HepG2 (cell line): ENCODE measurements at regions not wholly inside any gene's neighbourhood (a gene's known extent, or its start where the extent isn't known, plus 50 kb on each side); places are given as distances from the start of the nearest gene placed in this dataset.

Experiments
- ATAC-seq: fragments of 200-7000 bp; cut with Tn5 transposase; 3 replicates; pipeline ENCODE4 v1.9.1; 2020; ENCODE audit warnings: mild to moderate bottlenecking, moderate library complexity
- BruUV-seq: library from RNA; stranded (reverse); fragments of 400-500 nt; replicated peaks from 2 replicates; lab custom pipeline; 2021; lab: Mats Ljungman, UMichigan
- CTCF ChIA-PET: fragments of 300-600 bp; formaldehyde crosslinking; extraction: SDS; loops from one replicate; lab custom pipeline; 2021; ENCODE audit warnings: low total read pairs, inconsistent platforms, low intra/inter-chr PET ratio; lab: Yijun Ruan, JAX
- POLR2A ChIA-PET: fragments of 350-600 bp; sonication (Branson Sonifier 250); formaldehyde crosslinking; loops from one replicate; lab custom pipeline; 2020; ENCODE audit warnings: antibody characterized with exemption, inconsistent platforms; lab: Yijun Ruan, JAX
- DNase-seq: peaks from one replicate; pipeline ENCODE4 v3.0.0-alpha.2; 2015; ENCODE audit warnings: low spot score
- FAIRE-seq: peaks from 3 replicates; lab custom pipeline; 2011; peaks lifted over from hg19 to GRCh38; lab: Jason Lieb, UNC
- H2AFZ ChIP-seq: one replicate; pipeline ENCODE4 v1.6.1; 2011; ENCODE audit warnings: low read length, inconsistent platforms
- H3K27ac ChIP-seq: fragments of 300-600 bp; 3 replicates; pipeline ENCODE4 v1.8.0; 2011; ENCODE audit warnings: mixed run types, mild to moderate bottlenecking, mixed read lengths, low read length, inconsistent platforms; ENCODE audit not compliant: insufficient read depth; ENCODE audit errors: extremely low read length
- H3K27me3 ChIP-seq, 2 experiments: fragments of 200-600 bp in 1 of 2; 2 replicates in 1 of 2; 3 replicates in 1 of 2; pipeline versions ENCODE4 v1.6.0 to v1.8.0; 2011; ENCODE audit warnings: low read length in 2 of 2, mild to moderate bottlenecking in 2 of 2, moderate library complexity in 2 of 2, inconsistent platforms in 1 of 2; ENCODE audit not compliant: insufficient read depth in 2 of 2, control insufficient read depth in 1 of 2
- H3K36me3 ChIP-seq, 2 experiments: fragments of 200-600 bp in 1 of 2; replicated peaks in 1 of 2; 2 replicates in 1 of 2; 3 replicates in 1 of 2; pipeline versions ENCODE4 v1.5.1 to v1.8.0; 2011; ENCODE audit warnings: low read length in 2 of 2, inconsistent platforms in 1 of 2; ENCODE audit not compliant: insufficient read depth in 2 of 2, control insufficient read depth in 1 of 2
- H3K4me1 ChIP-seq: 2 replicates; pipeline ENCODE4 v1.5.1; 2012; ENCODE audit warnings: low read length, inconsistent platforms; ENCODE audit not compliant: insufficient read depth
- H3K4me2 ChIP-seq: 2 replicates; pipeline ENCODE4 v1.6.0; 2011; ENCODE audit warnings: low read depth, low read length, inconsistent platforms
- H3K4me3 ChIP-seq, 3 experiments: fragments of 200-600 bp in 1 of 3; sonication (generic), shearing (Covaris generic) in 1 of 3; replicated peaks in 1 of 3; 2 replicates each; pipeline ENCODE4 v1.5.1; 2011 to 2016; ENCODE audit warnings: low read length in 3 of 3, inconsistent platforms in 2 of 3, low read depth in 2 of 3, mild to moderate bottlenecking in 2 of 3, control low read depth in 1 of 3, mixed read lengths in 1 of 3; ENCODE audit not compliant: insufficient read depth in 1 of 3
- H3K79me2 ChIP-seq: one replicate; pipeline ENCODE4 v1.6.1; 2011; ENCODE audit warnings: low read length, inconsistent platforms; ENCODE audit not compliant: insufficient read depth
- H3K9ac ChIP-seq: 2 replicates; pipeline ENCODE4 v1.6.0; 2011; ENCODE audit warnings: mild to moderate bottlenecking, low read depth, low read length, inconsistent platforms; ENCODE audit not compliant: insufficient read depth
- H3K9me3 ChIP-seq: 2 replicates; pipeline ENCODE4 v1.5.1; 2012; ENCODE audit warnings: mild to moderate bottlenecking, low read length
- H4K20me1 ChIP-seq: 2 replicates; pipeline ENCODE4 v1.6.0; 2011; ENCODE audit warnings: inconsistent platforms, mild to moderate bottlenecking, low read length, moderate library complexity; ENCODE audit not compliant: insufficient read depth
- HNRNPH1 ChIP-seq: fragments of 200-400 bp; formaldehyde crosslinking; optimal IDR thresholded peaks from 2 replicates; pipeline ENCODE3; 2017; ENCODE audit warnings: mild to moderate bottlenecking, low read depth, low read length
- HNRNPL ChIP-seq: fragments of 200-400 bp; formaldehyde crosslinking; IDR thresholded peaks from 2 replicates; pipeline ENCODE4 v1.6.1; 2017; ENCODE audit warnings: mild to moderate bottlenecking, low read depth, low read length
- NFE2 ChIP-seq: sonication (generic); formaldehyde crosslinking; IDR thresholded peaks from 2 replicates; pipeline ENCODE4 v1.4.0; 2020; ENCODE audit warnings: missing genetic modification reagents
- NFIB ChIP-seq: sonication (generic); formaldehyde crosslinking; IDR thresholded peaks from 2 replicates; pipeline ENCODE4 v1.9.0; 2021; ENCODE audit warnings: missing genetic modification reagents, mild to moderate bottlenecking, borderline replicate concordance
- SAP130 ChIP-seq: IDR thresholded peaks from 2 replicates; pipeline ENCODE4 v1.6.1; 2016; ENCODE audit warnings: low read depth
- ZNF143 ChIP-seq: sonication (generic); formaldehyde crosslinking; IDR thresholded peaks from 2 replicates; pipeline ENCODE4 v1.4.0; 2020; ENCODE audit warnings: missing genetic modification reagents
- ZNF275 ChIP-seq: sonication (generic); formaldehyde crosslinking; IDR thresholded peaks from 2 replicates; pipeline ENCODE4 v1.8.0; 2022; ENCODE audit warnings: missing genetic modification reagents, mild to moderate bottlenecking, inconsistent platforms, borderline replicate concordance
- ZNF329 ChIP-seq: sonication (generic); formaldehyde crosslinking; IDR thresholded peaks from 2 replicates; pipeline ENCODE4 v1.9.0; 2021; ENCODE audit warnings: low read depth, mild to moderate bottlenecking, missing genetic modification reagents
- ZNF678 ChIP-seq: sonication (generic); formaldehyde crosslinking; IDR thresholded peaks from 2 replicates; pipeline ENCODE4 v1.4.0; 2020; ENCODE audit warnings: mild to moderate bottlenecking, missing genetic modification reagents
- ZNF724P ChIP-seq: sonication (generic); formaldehyde crosslinking; IDR thresholded peaks from 2 replicates; pipeline ENCODE4 v1.8.0; 2022; ENCODE audit warnings: missing genetic modification reagents, borderline replicate concordance
- ZNF839 ChIP-seq: sonication (generic); formaldehyde crosslinking; IDR thresholded peaks from 2 replicates; pipeline ENCODE4 v1.4.0; 2020; ENCODE audit warnings: missing genetic modification reagents, mild to moderate bottlenecking, borderline replicate concordance
- ZSCAN5A ChIP-seq: sonication (generic); formaldehyde crosslinking; IDR thresholded peaks from 2 replicates; pipeline ENCODE4 v1.8.0; 2022; ENCODE audit warnings: mild to moderate bottlenecking, missing genetic modification reagents, borderline replicate concordance
- WGBS: methylation state at CpG from one replicate; pipeline ENCODE4 v1.1.6; 2017; ENCODE audit warnings: low lambda C conversion rate; 5-methylcytosine and 5-hydroxymethylcytosine counted together
- in situ Hi-C: cut with HindIII; loops from 2 replicates; pipeline ENCODE4 v1.10.0; 2017; ENCODE audit warnings: low pct_unique_long_range_greater_than_20kb; ENCODE audit not compliant: extremely low pct_ligation_motif_present
- intact Hi-C: fragments of 100-400 bp; cut with micrococcal nuclease; formaldehyde crosslinking; loops from one replicate; pipeline ENCODE4 v1.10.0; 2022; ENCODE audit not compliant: unreplicated experiment

GRCh38 chr10:131020775-131021174, 290.7 kb downstream of the TCERG1L start:
- H2AFZ ChIP-seq, result no peak overlapping the region
- no peaks in the 10 kb centered on the region for H4K20me1 ChIP-seq
- in situ Hi-C loops, result no loop called here
- TF ChIP-seq ZNF329 (CRISPR knock-in tag), result no peak
- no peak for TF ChIP-seq NFIB (CRISPR knock-in tag)
- no peak for TF ChIP-seq ZNF678 (CRISPR knock-in tag)
- TF ChIP-seq ZNF839, result no peak
- TF ChIP-seq NFE2, result no peak
- TF ChIP-seq HNRNPL, result no peak
- no peak for TF ChIP-seq SAP130 (CRISPR knock-in tag)
- TF ChIP-seq ZSCAN5A, result no peak
- no peak for TF ChIP-seq ZNF724P
- TF ChIP-seq ZNF275 (CRISPR knock-in tag), result no peak
- TF ChIP-seq HNRNPH1, result no peak
- TF ChIP-seq ZNF143 (CRISPR knock-in tag), result no peak
- H3K27ac ChIP-seq, result no peak overlapping the region
- CTCF ChIA-PET, result no interaction called here
- H3K36me3 ChIP-seq, result no peaks in the 10 kb centered on the region
- POLR2A ChIA-PET, result no interaction called here
- H3K79me2 ChIP-seq, result no peaks in the 10 kb centered on the region
- H3K9me3 ChIP-seq, result no peaks in the 10 kb centered on the region
- no peak overlapping the region for H3K4me3 ChIP-seq
- H3K4me2 ChIP-seq, result no peak overlapping the region
- no TSS peak for BruUV-seq
- H3K27me3 ChIP-seq, result peaks cover 2 to 11% of the 10 kb centered on the region in 2 experiments; a peak in 2 of 5 replicates
- no peak for ATAC-seq
- DNase-seq, result no peak
- FAIRE-seq, result no peak
- H3K4me1 ChIP-seq, result no peaks in the 10 kb centered on the region; the same call in 1 of the 2 replicates
- intact Hi-C loops, result no loop called here
- no peak overlapping the region for H3K9ac ChIP-seq
- WGBS, result 32% methylated on average over 7 of the region's 7 CpGs
